BJ (cell line): ENCODE measurements at regions not wholly inside any gene's neighbourhood (a gene's known extent, or its start where the extent isn't known, plus 50 kb on each side); places are given as distances from the start of the nearest gene placed in this dataset.

ENCODE experiments used
- CTCF ChIA-PET: fragments of 350-600 bp; formaldehyde crosslinking; extraction: SDS; loops from one replicate; lab custom pipeline; 2021; ENCODE audit warnings: antibody characterized with exemption, inconsistent platforms; lab: Yijun Ruan, JAX
- POLR2A ChIA-PET: fragments of 300-600 bp; sonication (Branson Sonifier 250); formaldehyde crosslinking; extraction: SDS; loops from one replicate; lab custom pipeline; 2021; ENCODE audit warnings: antibody characterized with exemption; lab: Charles Lee
- DNase-seq: peaks from one replicate; pipeline ENCODE4 v3.0.0-alpha.2; 2011; ENCODE audit warnings: low read depth
- H3K27me3 ChIP-seq: 2 replicates; pipeline ENCODE4 v1.6.0; 2011; ENCODE audit warnings: low read length; ENCODE audit not compliant: control insufficient read depth, insufficient read depth
- H3K36me3 ChIP-seq: 2 replicates; pipeline ENCODE4 v1.5.1; 2011; ENCODE audit warnings: low read length; ENCODE audit not compliant: control insufficient read depth, insufficient read depth
- H3K4me3 ChIP-seq: 2 replicates; pipeline ENCODE4 v1.5.1; 2011; ENCODE audit warnings: low read depth, mild to moderate bottlenecking, control low read depth, low read length
- TF ChIP-seq, protein P1 (sequence below): IDR thresholded peaks from 2 replicates; pipeline ENCODE4 v1.5.1; 2011; ENCODE audit warnings: low read depth, mild to moderate bottlenecking, control low read depth, inconsistent platforms, low read length, moderate library complexity; ENCODE audit not compliant: insufficient read depth

DNA sequence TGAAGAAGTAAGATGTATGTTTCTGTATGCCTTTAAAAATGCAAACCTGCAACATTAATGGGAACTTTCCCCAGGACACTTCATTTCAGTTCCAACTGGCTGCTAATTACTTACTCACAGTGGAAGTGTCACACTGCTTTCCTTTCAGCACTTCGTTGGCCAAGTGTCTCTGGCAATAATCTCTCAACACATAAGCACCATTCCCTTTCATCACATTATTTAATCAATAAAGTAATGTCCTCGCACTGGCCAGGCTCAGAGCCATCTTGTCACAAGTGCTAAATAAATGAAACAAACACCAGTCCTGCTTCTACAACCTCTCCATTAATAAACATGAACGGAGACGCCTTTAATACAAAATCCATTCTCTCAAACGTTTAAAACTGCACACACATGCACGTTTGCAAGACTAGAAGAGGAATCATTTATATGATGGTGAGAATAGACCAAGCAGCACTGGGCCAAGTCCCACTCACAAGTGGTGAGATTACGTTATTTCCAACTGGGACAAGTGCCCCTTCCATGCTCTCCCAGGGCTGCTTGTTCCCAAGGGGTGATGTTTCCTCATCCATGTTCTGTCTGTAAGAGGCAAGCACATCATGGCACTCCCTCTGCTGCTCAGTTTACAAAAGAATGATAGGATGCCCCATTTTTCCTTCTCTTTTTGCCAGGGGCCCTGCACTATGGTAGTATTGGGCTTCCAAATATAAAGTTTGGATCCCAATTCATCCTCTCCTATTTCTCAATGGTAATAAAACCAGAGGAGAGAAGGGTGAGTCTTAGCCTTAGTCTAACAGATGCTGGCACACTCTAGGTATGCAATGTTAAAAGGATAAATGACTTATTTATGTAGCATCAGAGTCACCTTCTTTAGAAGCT is 56.8 kb upstream of the ETAA1 start:
- POLR2A ChIA-PET, result no interaction called here
- no peaks in the 10 kb centered on the region for H3K36me3 ChIP-seq
- CTCF ChIA-PET, result no interaction called here

DNA sequence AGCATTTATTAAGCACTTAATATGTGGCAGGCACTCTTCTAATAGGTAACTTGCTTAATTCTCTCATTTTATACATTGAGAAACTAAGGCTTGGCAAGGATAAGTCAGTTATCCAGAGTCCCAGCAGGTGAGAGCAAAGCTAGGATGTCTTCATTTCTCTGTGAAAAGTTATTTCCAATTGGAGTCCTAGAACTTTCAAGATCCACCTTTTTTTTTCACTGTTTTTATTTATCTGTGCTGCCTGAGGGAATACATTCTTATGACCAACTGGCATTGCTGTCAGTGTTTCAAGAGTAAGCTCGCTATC is 56.2 kb upstream of the ETAA1 start:
- Histone ChIP-seq H3K4me3 (no peak overlapping the region), H3K27me3 (no peaks in the 10 kb centered on the region), H3K36me3 (no peaks in the 10 kb centered on the region)
- CTCF ChIA-PET, result no interaction called here
- no peak for DNase-seq
- POLR2A ChIA-PET, result interaction anchor here (0.7 kb wide), 1 partner anchor 1738 kb away, joined by 3 read pairs; no protein-coding TSS in a partner anchor
- TF ChIP-seq, protein P1, sequence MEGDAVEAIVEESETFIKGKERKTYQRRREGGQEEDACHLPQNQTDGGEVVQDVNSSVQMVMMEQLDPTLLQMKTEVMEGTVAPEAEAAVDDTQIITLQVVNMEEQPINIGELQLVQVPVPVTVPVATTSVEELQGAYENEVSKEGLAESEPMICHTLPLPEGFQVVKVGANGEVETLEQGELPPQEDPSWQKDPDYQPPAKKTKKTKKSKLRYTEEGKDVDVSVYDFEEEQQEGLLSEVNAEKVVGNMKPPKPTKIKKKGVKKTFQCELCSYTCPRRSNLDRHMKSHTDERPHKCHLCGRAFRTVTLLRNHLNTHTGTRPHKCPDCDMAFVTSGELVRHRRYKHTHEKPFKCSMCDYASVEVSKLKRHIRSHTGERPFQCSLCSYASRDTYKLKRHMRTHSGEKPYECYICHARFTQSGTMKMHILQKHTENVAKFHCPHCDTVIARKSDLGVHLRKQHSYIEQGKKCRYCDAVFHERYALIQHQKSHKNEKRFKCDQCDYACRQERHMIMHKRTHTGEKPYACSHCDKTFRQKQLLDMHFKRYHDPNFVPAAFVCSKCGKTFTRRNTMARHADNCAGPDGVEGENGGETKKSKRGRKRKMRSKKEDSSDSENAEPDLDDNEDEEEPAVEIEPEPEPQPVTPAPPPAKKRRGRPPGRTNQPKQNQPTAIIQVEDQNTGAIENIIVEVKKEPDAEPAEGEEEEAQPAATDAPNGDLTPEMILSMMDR, result no peak

More for the DNA sequence above, 56.8 kb upstream of the ETAA1 start:
- Histone ChIP-seq H3K4me3 (no peak overlapping the region), H3K27me3 (no peaks in the 10 kb centered on the region)
- no peak for DNase-seq
- TF ChIP-seq, protein P1, result no peak

DNA sequence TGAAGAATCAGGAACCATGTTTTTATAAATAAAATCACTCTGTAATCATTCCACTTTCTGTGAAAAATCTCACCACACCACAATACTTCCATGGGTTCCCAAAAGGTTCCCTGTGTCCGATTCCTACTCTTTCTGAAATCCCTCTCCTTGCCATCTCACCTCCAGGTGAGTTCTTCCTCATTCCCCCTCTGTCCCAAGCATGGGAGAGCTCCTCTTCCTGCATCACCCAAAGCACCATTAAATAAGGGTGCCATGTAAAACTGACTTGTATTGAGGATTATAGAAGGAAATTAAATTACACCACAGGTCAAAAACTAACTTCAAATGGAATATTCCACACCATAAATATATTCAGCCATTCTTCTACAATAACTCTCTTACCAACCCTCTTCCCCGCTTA is 55.8 kb upstream of the ETAA1 start:
- no peaks in the 10 kb centered on the region for H3K36me3 ChIP-seq
- H3K4me3 ChIP-seq, result no peak overlapping the region
- TF ChIP-seq, protein P1, result no peak
- ChIA-PET CTCF (no interaction called here), POLR2A (interaction anchor here (0.7 kb wide), 1 partner anchor 1738 kb away, joined by 3 read pairs; no protein-coding TSS in a partner anchor)
- no peaks in the 10 kb centered on the region for H3K27me3 ChIP-seq
- no peak for DNase-seq

DNA sequence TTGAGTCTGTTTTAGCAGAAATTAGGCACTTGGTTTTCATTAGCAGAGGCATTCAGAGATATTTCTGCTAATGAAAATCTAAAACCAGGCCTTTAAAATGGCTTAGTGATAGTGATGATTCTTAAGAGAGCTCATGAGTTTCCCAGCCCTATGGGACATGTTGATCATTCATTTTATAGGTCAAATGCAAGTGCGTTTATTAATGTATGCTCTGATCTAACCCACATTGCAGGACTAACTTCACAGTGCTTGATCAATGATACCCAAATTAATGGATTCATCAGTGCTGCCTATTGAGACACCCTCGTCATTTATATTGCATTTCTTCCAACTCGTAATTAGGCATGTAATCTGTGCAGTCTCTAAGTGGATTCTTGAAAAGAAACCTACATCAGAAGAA is 54.7 kb upstream of the ETAA1 start:
- Histone ChIP-seq H3K27me3 (no peaks in the 10 kb centered on the region), H3K36me3 (no peaks in the 10 kb centered on the region), H3K4me3 (no peak overlapping the region)
- ChIA-PET CTCF (no interaction called here), POLR2A (no interaction called here)
- DNase-seq, result no peak
- TF ChIP-seq, protein P1, result no peak

DNA sequence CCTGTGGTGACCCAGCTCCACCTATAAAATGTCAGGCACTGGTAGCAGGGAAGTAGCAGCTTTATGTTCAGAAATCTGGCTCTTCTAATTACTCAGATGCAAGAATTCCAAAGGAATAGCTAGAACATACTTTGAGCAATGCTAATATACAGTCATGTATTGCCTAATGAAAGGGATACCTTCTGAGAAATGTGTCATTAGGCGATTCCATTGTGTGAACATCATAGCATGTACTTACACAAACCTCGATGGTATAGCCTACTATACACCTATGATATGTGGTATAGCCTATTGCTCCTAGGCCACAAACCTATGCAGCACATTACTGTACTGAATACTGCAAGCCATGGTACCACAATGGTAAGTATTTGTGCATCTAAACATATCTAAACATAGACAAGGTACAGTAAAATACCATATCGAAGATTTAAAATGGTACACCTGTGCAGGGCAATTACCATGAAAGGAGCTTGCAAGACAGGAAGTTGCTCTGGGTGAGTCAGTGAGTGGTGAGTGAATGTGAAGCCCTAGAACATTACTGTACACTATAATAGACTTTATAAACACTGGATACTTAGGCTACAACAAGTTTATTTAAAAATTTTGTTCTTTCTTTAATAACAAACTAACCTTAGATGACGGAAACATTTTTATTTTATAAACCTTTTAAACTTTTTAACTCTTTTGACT is 50.3 kb upstream of the ETAA1 start:
- no peak for DNase-seq
- ChIA-PET CTCF (interaction anchor here (0.9 to 1.6 kb wide), 2 partner anchors 17 to 33 kb away, joined by 3 read pairs; no protein-coding TSS in a partner anchor), POLR2A (no interaction called here)
- TF ChIP-seq, protein P1, result no peak
- Histone ChIP-seq H3K36me3 (no peaks in the 10 kb centered on the region), H3K4me3 (no peak overlapping the region), H3K27me3 (no peaks in the 10 kb centered on the region)
